OCI-M1 (cell line): ENCODE measurements at regions not wholly inside any gene's neighbourhood (a gene's known extent, or its start where the extent isn't known, plus 50 kb on each side); places are given as distances from the start of the nearest gene placed in this dataset.
A peak's percentile ranks its signal among the peaks of the same experiment; 100 is the strongest.
"Not testable (repeated sequence)": the region's sequence is repeated elsewhere in the genome, so short reads cannot be mapped to it uniquely, and the experiment has no call there.

Experiments
- DNase-seq: peaks from one replicate; lab custom pipeline; 2025; lab: John Stamatoyannopoulos, UW

DNA sequence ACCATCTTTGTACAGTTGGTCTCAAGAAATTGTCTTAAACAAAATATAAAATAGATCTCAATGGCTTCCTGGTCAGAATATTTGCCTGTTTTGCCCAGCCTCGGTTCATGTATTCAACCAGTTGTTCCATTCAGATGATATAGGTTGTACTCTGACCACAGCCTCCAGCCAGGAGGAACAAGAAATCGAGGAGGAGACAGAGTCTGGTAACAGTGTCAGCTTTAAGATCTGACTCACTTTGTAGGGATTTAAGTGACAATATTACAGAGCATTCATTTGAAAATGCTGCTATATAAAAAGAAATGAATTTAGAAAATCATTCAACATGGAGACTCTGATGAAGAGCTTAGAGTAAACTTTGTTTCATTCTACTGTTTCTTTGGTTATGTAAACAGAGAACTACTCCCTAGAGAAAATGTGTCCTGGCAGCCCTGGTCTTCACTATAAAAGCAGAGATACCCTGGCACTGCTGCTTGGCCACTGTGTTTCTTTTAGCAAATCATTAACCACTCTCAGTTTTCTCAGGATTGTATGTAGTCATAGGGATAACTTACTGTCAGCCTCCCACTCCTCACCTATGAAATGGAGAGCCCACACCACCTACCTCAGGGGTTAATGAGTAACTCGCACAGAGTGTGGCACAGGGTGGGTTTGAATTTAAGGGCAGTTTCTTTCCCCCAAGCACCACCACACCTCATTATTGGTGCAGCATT is 53.5 kb downstream of the PAGE2 start:
- DNase-seq, result no peak

DNA sequence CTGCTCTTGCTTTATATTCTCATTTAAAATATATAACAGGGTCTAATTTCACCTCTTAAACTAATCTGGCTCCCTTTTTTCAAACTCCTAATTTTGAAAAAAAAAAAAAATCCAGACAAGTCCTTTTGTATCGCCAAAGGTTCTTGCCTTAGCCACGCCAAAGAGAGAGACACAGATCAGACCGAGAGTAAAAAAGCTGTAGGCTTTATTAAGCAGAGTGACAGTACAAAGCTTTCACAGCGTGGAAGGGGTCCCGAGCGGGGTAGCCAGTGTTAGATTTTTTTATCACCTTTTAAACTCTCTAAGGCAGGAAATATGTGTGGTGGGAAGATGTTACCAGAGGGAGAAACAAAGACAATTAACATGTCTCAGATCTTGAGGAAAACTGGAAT is 54.1 kb downstream of the PAGE2 start:
- no peak for DNase-seq

DNA sequence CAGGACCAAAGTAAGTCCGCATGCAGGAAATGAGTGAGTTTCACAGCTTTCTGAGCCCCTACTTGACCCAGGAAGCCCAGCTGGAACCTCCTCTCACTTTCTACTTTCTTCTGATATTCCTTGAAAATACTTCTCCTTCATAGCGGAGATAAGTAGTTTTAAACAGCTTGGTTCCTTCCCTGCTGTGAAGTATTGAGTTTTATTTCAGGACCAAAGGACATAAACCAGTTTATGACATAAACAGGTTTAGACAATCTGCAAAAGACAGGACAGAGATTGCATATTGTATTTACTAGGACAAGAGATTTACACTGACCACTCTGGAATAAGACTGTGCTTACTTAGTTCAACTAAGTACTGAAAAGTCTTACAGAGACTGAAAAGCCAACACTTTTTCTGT is 54.8 kb downstream of the PAGE2 start:
- no peak for DNase-seq

DNA sequence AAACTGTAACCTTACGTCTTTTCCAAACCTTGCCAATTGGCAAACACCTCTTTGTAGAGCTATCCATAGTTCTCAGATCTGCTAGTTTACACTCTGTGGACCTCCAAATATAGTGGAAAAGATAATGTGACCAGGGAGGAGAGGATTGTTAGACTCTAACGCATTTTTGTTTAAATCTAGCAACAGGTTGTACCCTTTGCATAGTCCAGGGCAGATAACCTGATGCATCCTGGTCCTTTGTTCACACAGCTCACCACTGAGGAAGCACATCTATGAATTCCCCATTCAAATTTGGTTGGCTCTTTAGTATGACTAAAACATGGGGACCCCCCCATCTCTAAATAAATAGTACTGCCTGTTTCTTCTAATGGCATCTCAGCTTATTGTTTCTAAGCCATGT is 55.9 kb downstream of the PAGE2 start:
- no peak for DNase-seq

DNA sequence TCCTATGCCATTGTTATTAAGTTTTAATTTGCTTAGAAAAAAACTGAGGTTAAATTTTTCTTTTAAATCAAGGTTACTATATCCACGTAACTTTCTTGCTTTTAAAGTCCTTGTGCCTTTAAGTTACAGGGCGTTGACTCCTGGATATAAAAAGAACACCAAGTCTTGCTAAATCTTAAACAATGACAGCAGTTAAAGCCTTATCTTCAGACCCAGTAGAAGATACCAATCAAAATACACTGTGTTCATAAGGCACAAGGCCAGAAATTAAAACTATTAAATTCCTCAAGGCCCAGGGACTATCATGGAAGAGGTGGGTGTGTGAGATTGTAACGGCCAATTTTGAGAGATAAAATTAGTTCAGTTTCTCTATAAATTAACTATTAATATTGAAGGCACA is 60.4 kb downstream of the PAGE2 start:
- DNase-seq, result peak; percentile 1

DNA sequence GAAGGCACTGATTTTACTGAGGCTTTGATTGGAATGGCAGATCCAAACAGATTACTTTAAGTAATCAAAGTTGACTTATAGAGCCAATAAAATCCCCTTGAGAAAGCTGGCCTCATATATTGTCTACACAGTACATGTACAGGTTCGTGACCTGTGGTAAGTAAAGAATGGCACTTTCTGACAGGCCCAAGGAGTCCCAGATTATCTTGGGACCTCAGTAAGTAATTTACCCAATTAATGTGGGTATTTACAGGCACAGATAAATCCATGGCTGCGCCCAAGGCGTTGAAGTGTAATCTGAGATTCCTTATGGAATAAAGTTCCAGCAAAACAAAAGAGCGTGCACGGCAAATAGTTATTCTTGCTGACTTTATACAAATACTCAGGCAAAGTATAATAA is 62.4 kb downstream of the PAGE2 start:
- no peak for DNase-seq

DNA sequence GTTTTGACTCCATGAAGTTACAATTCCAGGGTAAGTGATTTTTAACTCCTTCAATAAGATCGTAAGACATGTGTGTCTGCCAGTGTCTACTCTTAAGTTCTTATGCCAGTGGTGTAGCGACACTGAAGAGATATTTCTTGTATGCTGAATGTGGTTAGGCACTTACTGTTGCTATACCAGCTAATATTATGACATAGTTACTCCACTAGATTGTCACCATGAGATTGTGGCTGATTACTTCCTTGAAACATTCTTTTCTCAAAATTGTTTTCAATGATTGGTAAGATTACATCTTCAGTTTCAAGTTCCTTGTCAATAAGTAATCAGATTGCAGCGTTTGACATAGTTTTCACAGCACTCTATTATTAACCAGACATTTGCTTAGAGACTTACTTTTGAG is 60.6 kb upstream of the PAGE5 start:
- peak; percentile 16 for DNase-seq

DNA sequence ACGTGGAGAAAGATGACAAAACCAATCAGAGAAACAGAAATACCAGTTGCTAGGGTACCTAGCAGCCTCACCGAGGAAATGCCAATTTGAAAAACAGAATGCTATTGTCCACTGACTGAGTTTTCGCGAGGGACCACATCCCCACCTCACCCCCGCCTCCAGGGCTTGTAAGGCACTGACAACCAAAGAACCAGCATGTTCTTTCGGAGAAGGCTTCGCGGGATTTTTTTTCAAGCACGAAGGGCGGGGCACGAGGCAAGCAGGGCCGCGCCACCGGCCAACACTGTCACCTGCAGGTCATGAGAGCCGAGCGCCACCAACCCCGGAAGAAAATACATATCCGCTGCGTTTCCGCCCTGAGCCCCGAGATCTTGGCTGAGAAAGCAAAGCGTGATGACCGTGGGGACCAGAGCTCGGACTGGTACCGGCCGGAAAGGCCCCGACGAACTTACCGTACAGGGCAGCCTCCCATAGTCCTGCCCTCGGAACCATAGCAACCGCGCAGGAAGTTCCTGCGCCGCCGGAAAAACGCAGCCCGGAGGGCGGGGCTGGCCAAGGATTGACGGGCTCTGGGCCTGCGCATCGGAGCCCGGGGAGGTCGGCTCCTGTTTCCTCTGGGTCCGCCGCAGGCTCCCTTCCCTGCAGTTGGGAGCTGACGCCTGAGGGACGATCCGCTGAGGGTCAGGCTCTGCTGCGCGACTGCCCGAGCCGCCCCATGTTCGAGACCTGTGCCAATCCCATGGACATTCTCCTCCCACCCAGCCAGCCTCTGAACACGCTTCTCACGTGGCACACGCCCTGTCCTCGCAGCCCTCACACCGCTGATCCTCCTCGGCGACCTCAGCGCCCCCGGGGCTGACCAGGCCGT is 59.2 kb upstream of the PAGE5 start:
- peak; percentile 97 for DNase-seq

DNA sequence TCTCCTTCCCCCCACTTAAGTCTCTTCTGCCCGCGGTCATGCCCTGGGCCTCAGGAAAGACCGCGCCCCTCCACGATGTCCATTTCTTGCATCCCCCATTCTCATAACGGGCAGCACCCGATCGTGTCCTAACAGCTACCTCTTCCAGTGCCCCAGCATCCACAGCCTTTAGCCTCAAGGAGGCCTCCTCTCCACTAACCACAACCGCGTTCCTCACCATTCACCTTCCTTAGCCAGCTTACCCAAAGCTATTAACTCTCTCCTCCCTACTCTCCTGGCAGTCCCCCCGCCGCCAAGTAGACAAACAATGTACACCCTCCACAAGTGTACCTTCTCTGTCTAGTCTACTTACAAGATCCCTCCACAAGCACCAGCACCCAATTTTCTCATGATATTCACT is 58.6 kb upstream of the PAGE5 start:
- peak; percentile 5 for DNase-seq

DNA sequence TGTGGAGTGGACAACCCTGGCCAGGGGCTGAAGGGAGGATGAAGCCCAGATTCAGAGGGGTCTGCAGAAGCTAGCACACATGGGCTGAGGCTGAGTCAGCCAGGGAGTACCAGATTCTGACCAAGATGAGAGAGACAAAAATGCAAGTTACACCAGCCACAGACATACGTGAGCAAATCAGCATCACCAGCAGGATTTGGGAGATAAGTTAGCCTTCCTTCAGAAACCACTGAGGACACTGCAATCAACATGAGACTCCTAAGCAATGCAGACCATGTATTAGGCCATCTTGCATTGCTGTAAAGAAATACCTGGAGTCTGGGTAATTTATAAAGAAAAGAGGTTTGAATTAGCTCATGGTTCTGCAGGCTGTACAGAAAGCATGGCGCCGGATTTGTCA is 57.0 kb upstream of the PAGE5 start:
- no peak for DNase-seq

DNA sequence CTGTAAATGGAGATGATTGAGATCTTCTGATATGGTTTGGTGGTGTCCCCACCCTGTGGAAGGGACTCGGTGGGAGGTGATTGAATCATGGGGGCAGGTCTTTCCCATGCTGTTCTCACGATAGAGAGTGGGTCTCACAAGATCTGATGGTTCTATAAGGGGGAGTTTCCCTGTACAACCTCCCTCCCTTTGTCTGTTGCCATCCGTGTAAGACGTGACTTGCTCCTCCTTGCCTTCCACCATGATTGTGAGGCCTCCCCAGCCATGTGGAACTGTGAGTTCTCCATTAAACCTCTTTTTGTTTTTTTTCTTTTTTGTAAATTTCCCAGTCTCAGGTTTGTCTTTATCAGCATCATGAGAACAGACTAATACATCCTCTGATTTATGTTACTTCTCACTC is 55.1 kb upstream of the PAGE5 start:
- not testable (repeated sequence) for DNase-seq

DNA sequence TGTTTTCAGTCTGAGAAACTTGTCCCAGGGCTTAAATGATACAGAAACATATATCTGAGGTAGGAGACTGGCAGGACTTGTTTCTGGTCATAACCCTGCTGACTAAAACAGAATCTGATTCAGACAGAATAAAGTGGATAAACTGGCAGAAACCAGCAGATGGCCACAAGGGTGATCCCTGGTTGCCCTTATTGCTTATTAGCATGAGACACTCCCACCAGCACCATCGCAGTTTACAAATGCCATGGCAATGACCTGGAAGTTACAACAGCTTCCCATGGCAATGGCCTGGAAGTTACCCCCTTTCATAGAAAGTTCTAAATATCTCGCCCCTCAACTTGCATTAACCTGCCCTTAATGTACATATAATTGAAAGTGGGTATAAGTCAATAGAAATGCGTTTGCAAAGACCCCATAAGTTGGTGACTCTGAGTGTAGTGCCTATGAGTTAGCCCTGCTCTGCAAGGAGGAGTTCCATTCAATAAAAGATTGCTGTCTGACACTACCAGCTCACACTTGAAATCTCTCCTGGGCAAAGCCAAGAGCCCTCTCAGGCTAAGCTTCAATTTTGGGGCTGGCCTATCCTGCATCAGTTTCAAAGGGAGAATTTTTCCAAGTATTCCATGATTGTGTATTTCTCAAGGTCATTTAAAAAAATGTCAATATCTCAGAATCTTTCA is 52.9 kb upstream of the PAGE5 start:
- DNase-seq, result peak; percentile 1

DNA sequence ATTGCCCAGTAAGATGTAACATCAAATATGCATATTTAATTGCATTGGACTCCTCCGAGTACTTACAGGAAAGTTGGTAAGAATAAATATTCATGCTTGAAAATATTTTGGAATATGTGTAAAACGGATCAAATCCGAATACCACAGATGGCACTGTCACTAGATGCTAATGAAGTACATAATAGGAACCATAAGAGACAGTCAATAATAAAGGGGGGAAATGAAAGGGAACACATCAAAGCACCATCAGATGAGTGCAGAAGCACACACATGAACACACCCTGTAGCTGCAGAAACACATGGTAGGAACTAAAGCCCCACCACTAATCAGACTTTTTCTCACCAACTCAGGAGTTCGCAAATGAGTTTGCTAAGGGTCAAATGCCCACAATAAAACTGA is 52.2 kb upstream of the PAGE5 start:
- DNase-seq, result no peak

DNA sequence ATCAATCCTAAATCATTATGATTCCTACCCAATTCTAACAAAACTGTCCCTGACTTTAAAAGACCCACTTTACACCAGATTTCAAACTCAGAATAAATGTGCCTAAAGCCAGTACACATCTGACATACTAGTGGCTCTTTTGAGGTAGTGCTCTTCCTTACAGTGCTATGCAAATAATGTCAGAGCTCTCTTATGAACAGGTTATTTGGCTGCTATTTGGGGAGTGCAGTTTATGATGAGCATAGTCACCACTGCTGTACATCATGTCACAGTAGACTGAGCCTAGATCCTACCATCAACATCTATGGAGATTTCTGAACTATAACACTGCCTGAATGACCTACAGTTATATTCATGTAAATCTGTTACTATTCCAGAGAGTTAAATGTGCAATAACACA is 50.4 kb upstream of the PAGE5 start:
- no peak for DNase-seq
